Effector memory CD8-positive, alpha-beta T cell (primary cell): ENCODE measurements at regions not wholly inside any gene's neighbourhood (a gene's known extent, or its start where the extent isn't known, plus 50 kb on each side); places are given as distances from the start of the nearest gene placed in this dataset.
"Not testable (repeated sequence)": the region's sequence is repeated elsewhere in the genome, so short reads cannot be mapped to it uniquely, and the experiment has no call there.

Experiments
- ATAC-seq: fragments of 150-1000 bp; cut with Tn5 transposase; replicated peaks from 2 replicates; pipeline ENCODE4 v1.10.0; 2021; ENCODE audit warnings: mild to moderate bottlenecking, moderate library complexity
- DNase-seq, 3 experiments: peaks; one replicate each; pipeline ENCODE4 v3.0.0; 2021
- H3K27ac Mint-ChIP-seq, 2 donors: one replicate each; pipeline ENCODE4 v1.8.0; 2022; ENCODE audit warnings: mild to moderate bottlenecking in 2 of 2, mixed read lengths in 2 of 2, moderate library complexity in 2 of 2
- H3K27me3 Mint-ChIP-seq, 2 donors: one replicate each; pipeline ENCODE4 v1.8.0; 2022; ENCODE audit warnings: mixed read lengths in 2 of 2
- H3K36me3 Mint-ChIP-seq: one replicate; pipeline ENCODE4 v1.8.0; 2022; ENCODE audit warnings: mild to moderate bottlenecking, moderate library complexity, mixed read lengths; ENCODE audit not compliant: insufficient read depth
- H3K4me1 Mint-ChIP-seq, 2 donors: one replicate each; pipeline ENCODE4 v1.8.0; 2022; ENCODE audit warnings: low read depth in 2 of 2, mixed read lengths in 2 of 2
- H3K4me3 Mint-ChIP-seq, 2 donors: one replicate each; pipeline ENCODE4 v1.8.0; 2022; ENCODE audit warnings: mild to moderate bottlenecking in 2 of 2, mixed read lengths in 2 of 2, moderate library complexity in 2 of 2
- H3K9me3 Mint-ChIP-seq, 2 donors: one replicate each; pipeline ENCODE4 v1.8.0; 2022; ENCODE audit warnings: mixed read lengths in 2 of 2

GRCh38 chrX:106220177-106220576, 52.1 kb downstream of the PWWP3B start:
- DNase-seq (no peak), ATAC-seq (no peak)
- no peaks in the 10 kb centered on the region for H3K4me1 Mint-ChIP-seq
- H3K27me3 Mint-ChIP-seq = no peaks in the 10 kb centered on the region
- H3K4me3 Mint-ChIP-seq = no peak overlapping the region
- H3K9me3 Mint-ChIP-seq = no peaks in the 10 kb centered on the region
- H3K27ac Mint-ChIP-seq = no peak overlapping the region
- no peaks in the 10 kb centered on the region for H3K36me3 Mint-ChIP-seq

GRCh38 chrX:106243376-106243775, 75.3 kb downstream of the PWWP3B start:
- DNase-seq = no peak
- H3K4me3 Mint-ChIP-seq = no peak overlapping the region
- no peaks in the 10 kb centered on the region for H3K4me1 Mint-ChIP-seq
- H3K36me3 Mint-ChIP-seq = no peaks in the 10 kb centered on the region
- no peaks in the 10 kb centered on the region for H3K27me3 Mint-ChIP-seq
- H3K9me3 Mint-ChIP-seq = peaks cover 0 to 7% of the 10 kb centered on the region in 2 donors
- no peak for ATAC-seq
- no peak overlapping the region for H3K27ac Mint-ChIP-seq

- H3K27ac Mint-ChIP-seq = no peak overlapping the region
- peaks cover 0 to 4% of the 10 kb centered on the region in 2 donors for H3K9me3 Mint-ChIP-seq
- H3K27me3 Mint-ChIP-seq = no peaks in the 10 kb centered on the region
- no peaks in the 10 kb centered on the region for H3K36me3 Mint-ChIP-seq
- no peak for DNase-seq
- H3K4me3 Mint-ChIP-seq = no peak overlapping the region
- ATAC-seq = no peak
- no peaks in the 10 kb centered on the region for H3K4me1 Mint-ChIP-seq
These were observed 78.4 kb downstream of the PWWP3B start for GRCh38 chrX:106246511-106246910.

- Mint-ChIP-seq H3K4me3 (no peak overlapping the region), H3K27me3 (no peaks in the 10 kb centered on the region), H3K36me3 (no peaks in the 10 kb centered on the region), H3K27ac (no peak overlapping the region), H3K4me1 (no peaks in the 10 kb centered on the region), H3K9me3 (peaks cover 0 to 4% of the 10 kb centered on the region in 2 donors)
- no peak for DNase-seq
- ATAC-seq = no peak
These were observed 79.1 kb downstream of the PWWP3B start for GRCh38 chrX:106247162-106247561.

GRCh38 chrX:106249706-106250379, 81.7 kb downstream of the PWWP3B start:
- ATAC-seq (no peak), DNase-seq (no peak)
- Mint-ChIP-seq H3K4me1 (no peaks in the 10 kb centered on the region), H3K27ac (no peak overlapping the region), H3K36me3 (no peaks in the 10 kb centered on the region), H3K27me3 (no peaks in the 10 kb centered on the region), H3K9me3 (no peaks in the 10 kb centered on the region), H3K4me3 (no peak overlapping the region)

GRCh38 chrX:106263817-106264216, 95.7 kb downstream of the PWWP3B start:
- H3K27ac Mint-ChIP-seq = no peak overlapping the region
- no peak overlapping the region for H3K4me3 Mint-ChIP-seq
- no peaks in the 10 kb centered on the region for H3K27me3 Mint-ChIP-seq
- H3K9me3 Mint-ChIP-seq = no peaks in the 10 kb centered on the region
- ATAC-seq (no peak), DNase-seq (no peak)
- no peaks in the 10 kb centered on the region for H3K4me1 Mint-ChIP-seq
- no peaks in the 10 kb centered on the region for H3K36me3 Mint-ChIP-seq

- not testable (repeated sequence) for H3K27me3 Mint-ChIP-seq, H3K4me3 Mint-ChIP-seq, H3K27ac Mint-ChIP-seq, H3K4me1 Mint-ChIP-seq, ATAC-seq, DNase-seq, H3K9me3 Mint-ChIP-seq, H3K36me3 Mint-ChIP-seq
These were observed 106.0 kb downstream of the PWWP3B start for GRCh38 chrX:106273947-106274587.

- H3K27ac Mint-ChIP-seq, ATAC-seq: not testable (repeated sequence)
These were observed 107.1 kb downstream of the PWWP3B start for GRCh38 chrX:106275172-106275571.

GRCh38 chrX:106278951-106279350, 110.8 kb downstream of the PWWP3B start:
- no peak for DNase-seq
- H3K27ac Mint-ChIP-seq = no peak overlapping the region
- H3K4me3 Mint-ChIP-seq = no peak overlapping the region
- H3K36me3 Mint-ChIP-seq = no peaks in the 10 kb centered on the region
- no peak for ATAC-seq
- H3K4me1 Mint-ChIP-seq = no peaks in the 10 kb centered on the region
- H3K9me3 Mint-ChIP-seq = no peaks in the 10 kb centered on the region
- H3K27me3 Mint-ChIP-seq = no peaks in the 10 kb centered on the region

More at GRCh38 chrX:106275172-106275571, 107.1 kb downstream of the PWWP3B start:
- not testable (repeated sequence) for H3K9me3 Mint-ChIP-seq, H3K4me1 Mint-ChIP-seq, H3K27me3 Mint-ChIP-seq, DNase-seq, H3K4me3 Mint-ChIP-seq, H3K36me3 Mint-ChIP-seq

- Mint-ChIP-seq H3K36me3 (no peaks in the 10 kb centered on the region), H3K4me1 (no peaks in the 10 kb centered on the region), H3K9me3 (no peaks in the 10 kb centered on the region), H3K27me3 (no peaks in the 10 kb centered on the region), H3K4me3 (no peak overlapping the region), H3K27ac (no peak overlapping the region)
- DNase-seq (no peak), ATAC-seq (no peak)
These were observed 113.3 kb downstream of the PWWP3B start for GRCh38 chrX:106281383-106281782.

GRCh38 chrX:106283841-106284240, 115.7 kb downstream of the PWWP3B start:
- DNase-seq = no peak
- no peaks in the 10 kb centered on the region for H3K9me3 Mint-ChIP-seq
- no peaks in the 10 kb centered on the region for H3K36me3 Mint-ChIP-seq
- no peaks in the 10 kb centered on the region for H3K27me3 Mint-ChIP-seq
- no peak for ATAC-seq
- no peaks in the 10 kb centered on the region for H3K4me1 Mint-ChIP-seq
- no peak overlapping the region for H3K27ac Mint-ChIP-seq
- H3K4me3 Mint-ChIP-seq = no peak overlapping the region

GRCh38 chrX:106284431-106285025, 116.4 kb downstream of the PWWP3B start:
- no peaks in the 10 kb centered on the region for H3K36me3 Mint-ChIP-seq
- no peak for ATAC-seq
- no peak for DNase-seq
- no peaks in the 10 kb centered on the region for H3K27me3 Mint-ChIP-seq
- H3K27ac Mint-ChIP-seq = no peak overlapping the region
- H3K4me3 Mint-ChIP-seq = no peak overlapping the region
- no peaks in the 10 kb centered on the region for H3K4me1 Mint-ChIP-seq
- H3K9me3 Mint-ChIP-seq = no peaks in the 10 kb centered on the region

GRCh38 chrX:106286053-106286650, 118.0 kb downstream of the PWWP3B start:
- no peak for DNase-seq
- Mint-ChIP-seq H3K27ac (no peak overlapping the region), H3K4me1 (no peaks in the 10 kb centered on the region), H3K4me3 (no peak overlapping the region), H3K9me3 (no peaks in the 10 kb centered on the region), H3K27me3 (no peaks in the 10 kb centered on the region), H3K36me3 (no peaks in the 10 kb centered on the region)
- no peak for ATAC-seq

GRCh38 chrX:106290778-106291177, 122.7 kb downstream of the PWWP3B start:
- H3K27me3 Mint-ChIP-seq, H3K4me1 Mint-ChIP-seq, ATAC-seq, H3K4me3 Mint-ChIP-seq, H3K27ac Mint-ChIP-seq, DNase-seq, H3K36me3 Mint-ChIP-seq, H3K9me3 Mint-ChIP-seq: not testable (repeated sequence)
